ENCODE measurements at regions not wholly inside any gene's neighbourhood (a gene's known extent, or its start where the extent isn't known, plus 50 kb on each side); places are given as distances from the start of the nearest gene placed in this dataset.

DNA sequence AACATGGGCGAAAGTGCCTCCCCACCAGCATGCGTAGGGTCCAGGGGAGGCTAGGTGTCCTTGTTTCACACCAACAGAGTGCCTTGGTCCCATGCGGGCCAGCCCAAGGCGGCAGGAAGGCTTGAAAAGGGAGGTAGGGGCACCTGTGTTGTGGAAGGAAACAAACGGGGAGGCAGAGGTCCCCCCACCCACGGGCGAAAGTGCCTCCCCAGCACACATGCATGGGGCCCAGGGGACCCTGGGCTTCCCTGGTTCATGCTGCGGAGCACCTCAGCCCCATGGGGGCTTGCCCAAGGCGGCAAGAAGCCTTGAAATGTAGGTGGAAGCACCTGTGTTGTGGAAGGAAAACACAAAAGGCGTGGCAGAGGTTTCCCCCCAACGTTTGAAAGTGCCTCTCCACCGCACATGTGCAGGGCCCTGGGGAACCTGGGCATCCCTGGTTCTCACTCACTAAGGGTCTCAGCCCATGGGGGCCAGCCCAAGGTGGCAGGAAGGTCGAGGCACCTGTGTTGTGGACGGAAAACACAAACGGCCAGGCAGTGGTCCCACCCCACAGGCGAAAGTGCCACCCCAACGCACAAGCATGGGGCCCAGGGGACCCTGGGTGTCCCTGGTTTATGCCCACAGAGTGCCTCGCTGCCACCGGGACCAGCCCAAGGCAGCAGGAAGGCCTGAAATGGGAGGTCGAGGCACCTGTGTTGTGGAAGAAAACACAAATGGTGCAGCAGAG is 374.7 kb downstream of the ALG10 start:
- Histone ChIP-seq H3K4me3 (ENCODE audit: low read depth in 1 of 5, low read length in 5 of 5) (peak overlapping the region in 2 of 5 donors; percentile 10 to 11), H3K4me1 (ENCODE audit: control insufficient read depth in 5 of 5, insufficient read depth in 5 of 5, low read length in 5 of 5) (no peaks in the 10 kb centered on the region), H3K9me3 (ENCODE audit: control insufficient read depth in 5 of 5, low read length in 5 of 5) (peaks cover 0 to 98% (median 94%) of the 10 kb centered on the region in 5 donors), H3K27me3 (ENCODE audit: control insufficient read depth in 5 of 5, insufficient read depth in 4 of 5, low read length in 5 of 5) (peaks cover 0 to 8% (median 2%) of the 10 kb centered on the region in 5 donors), H3K27ac (ENCODE audit: low read depth, low read length) (no peak overlapping the region), H3K36me3 (ENCODE audit: control insufficient read depth in 5 of 5, insufficient read depth in 5 of 5, low read length in 5 of 5) (no peaks in the 10 kb centered on the region), H3K9ac (ENCODE audit: low read length in 5 of 5) (no peak overlapping the region)

DNA sequence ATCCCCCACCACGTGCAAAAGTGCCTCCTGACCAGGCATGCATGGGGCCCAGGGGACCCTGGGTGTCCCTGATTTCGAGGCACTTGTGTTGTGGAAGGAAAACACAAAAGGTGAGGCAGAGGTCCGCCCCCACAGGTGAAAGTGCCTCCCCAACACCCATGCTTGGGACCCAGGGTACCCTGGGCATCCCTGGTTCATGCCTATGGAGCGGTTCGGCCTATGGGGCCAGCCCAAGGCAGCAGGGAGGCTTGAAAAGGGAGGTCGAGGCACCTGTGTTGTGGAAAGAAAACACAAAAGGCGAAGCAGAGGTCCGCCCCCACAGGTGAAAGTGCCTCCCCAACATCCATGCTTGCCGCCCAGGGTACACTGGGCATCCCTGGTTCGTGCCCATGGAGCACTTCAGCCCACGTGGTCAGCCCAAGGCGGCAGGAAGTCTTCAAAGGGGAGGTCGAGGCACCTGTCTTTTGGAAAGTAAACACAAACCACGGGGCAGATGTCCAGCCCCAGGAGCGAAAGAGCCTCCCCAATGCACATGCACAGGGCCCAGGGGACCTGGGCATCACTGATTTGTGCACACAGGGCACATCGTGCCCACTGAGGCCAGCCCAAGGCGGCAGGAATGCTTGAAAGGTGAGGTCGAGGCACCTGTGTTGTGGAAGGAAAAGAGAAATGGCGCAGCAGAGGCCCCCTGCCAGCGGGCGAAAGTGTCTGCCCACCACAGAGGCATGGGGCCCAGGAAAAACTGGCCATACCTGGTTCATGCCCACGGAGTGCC is 375.5 kb downstream of the ALG10 start:
- peaks cover 0 to 8% (median 2%) of the 10 kb centered on the region in 5 donors for H3K27me3 ChIP-seq (ENCODE audit: control insufficient read depth in 5 of 5, insufficient read depth in 4 of 5, low read length in 5 of 5)
- H3K9ac ChIP-seq (ENCODE audit: low read length in 5 of 5): no peak overlapping the region
- no peaks in the 10 kb centered on the region for H3K36me3 ChIP-seq (ENCODE audit: control insufficient read depth in 5 of 5, insufficient read depth in 5 of 5, low read length in 5 of 5)
- H3K27ac ChIP-seq (ENCODE audit: low read depth, low read length): no peak overlapping the region
- H3K4me1 ChIP-seq (ENCODE audit: control insufficient read depth in 5 of 5, insufficient read depth in 5 of 5, low read length in 5 of 5): no peaks in the 10 kb centered on the region
- H3K4me3 ChIP-seq (ENCODE audit: low read depth in 1 of 5, low read length in 5 of 5): peak overlapping the region in 2 of 5 donors; percentile 10 to 11
- H3K9me3 ChIP-seq (ENCODE audit: control insufficient read depth in 5 of 5, low read length in 5 of 5): peaks cover 0 to 98% (median 94%) of the 10 kb centered on the region in 5 donors

DNA sequence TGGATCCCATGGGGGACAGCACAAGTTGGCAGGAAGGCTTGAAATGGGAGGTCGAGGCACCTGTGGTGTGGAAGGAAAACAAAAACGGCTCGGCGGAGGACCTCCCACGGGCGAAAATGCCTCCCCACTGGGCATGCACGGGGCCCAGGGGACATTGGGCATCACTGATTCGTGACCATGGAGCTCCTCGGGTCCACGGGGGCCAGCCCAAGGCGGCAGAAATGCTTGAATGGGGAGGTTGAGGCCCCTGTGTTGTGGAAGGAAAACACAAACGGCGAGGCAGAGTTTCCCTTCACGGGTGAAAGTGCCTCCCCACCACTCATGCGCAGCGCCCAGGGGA is 376.0 kb downstream of the ALG10 start:
- H3K9me3 ChIP-seq (ENCODE audit: control insufficient read depth in 5 of 5, low read length in 5 of 5): peaks cover 0 to 98% (median 94%) of the 10 kb centered on the region in 5 donors

DNA sequence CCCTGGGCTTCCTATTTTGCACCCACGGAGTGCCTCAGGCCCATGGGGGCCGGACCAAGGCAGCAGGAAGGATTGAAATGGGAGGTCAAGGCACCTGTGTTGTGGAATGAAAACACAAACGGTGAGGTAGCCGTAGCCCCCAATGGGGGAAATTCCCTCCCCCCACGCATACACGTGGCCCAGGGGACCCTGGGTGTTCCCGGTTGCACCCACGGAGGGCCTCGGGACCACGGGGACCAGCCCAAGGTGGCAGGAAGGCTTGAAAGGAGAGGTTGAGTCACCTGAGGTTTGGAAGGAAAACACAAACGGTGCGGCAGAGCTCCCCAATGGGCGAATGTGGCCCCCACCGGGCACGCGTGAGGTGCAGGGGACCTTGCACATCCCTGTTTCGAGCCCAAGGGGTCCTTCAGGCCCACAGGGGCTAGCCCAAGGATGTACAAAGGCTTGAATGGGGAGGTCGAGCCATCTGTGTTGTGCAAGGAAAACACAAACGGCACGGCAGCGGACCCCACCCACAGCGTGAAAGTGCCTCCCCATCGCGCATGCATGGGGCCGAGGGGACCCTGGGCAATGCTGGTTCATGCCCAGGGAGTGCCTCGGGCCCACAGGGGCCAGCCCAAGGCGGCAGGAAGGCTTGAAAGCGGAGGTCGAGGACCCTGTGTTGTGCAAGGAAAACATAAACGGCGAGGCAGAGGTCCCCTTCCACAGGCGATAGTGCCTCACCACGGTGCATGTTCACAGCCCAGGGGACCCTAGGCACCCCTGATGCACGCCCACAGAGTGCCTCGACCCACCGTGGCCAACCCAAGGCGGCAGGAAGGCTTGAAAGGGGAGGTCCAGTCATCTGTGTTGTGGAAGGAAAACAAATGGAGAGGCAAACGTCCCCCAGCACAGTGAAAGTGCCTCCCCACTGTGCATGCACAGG is 376.7 kb downstream of the ALG10 start:
- H3K4me3 ChIP-seq (ENCODE audit: low read depth in 1 of 5, low read length in 5 of 5): peak overlapping the region in 1 of 5 donors; percentile 26
- H3K36me3 ChIP-seq (ENCODE audit: control insufficient read depth in 5 of 5, insufficient read depth in 5 of 5, low read length in 5 of 5): no peaks in the 10 kb centered on the region
- H3K27ac ChIP-seq (ENCODE audit: low read depth, low read length): no peak overlapping the region
- no peaks in the 10 kb centered on the region for H3K4me1 ChIP-seq (ENCODE audit: control insufficient read depth in 5 of 5, insufficient read depth in 5 of 5, low read length in 5 of 5)
- no peak overlapping the region for H3K9ac ChIP-seq (ENCODE audit: low read length in 5 of 5)
- H3K9me3 ChIP-seq (ENCODE audit: control insufficient read depth in 5 of 5, low read length in 5 of 5): peaks cover 0 to 98% (median 94%) of the 10 kb centered on the region in 5 donors
- peaks cover 0 to 8% (median 2%) of the 10 kb centered on the region in 5 donors for H3K27me3 ChIP-seq (ENCODE audit: control insufficient read depth in 5 of 5, insufficient read depth in 4 of 5, low read length in 5 of 5)

More for the DNA sequence above, 376.0 kb downstream of the ALG10 start:
- Histone ChIP-seq H3K27ac (ENCODE audit: low read depth, low read length) (no peak overlapping the region), H3K36me3 (ENCODE audit: control insufficient read depth in 5 of 5, insufficient read depth in 5 of 5, low read length in 5 of 5) (no peaks in the 10 kb centered on the region), H3K4me3 (ENCODE audit: low read depth in 1 of 5, low read length in 5 of 5) (no peak overlapping the region), H3K9ac (ENCODE audit: low read length in 5 of 5) (no peak overlapping the region), H3K27me3 (ENCODE audit: control insufficient read depth in 5 of 5, insufficient read depth in 4 of 5, low read length in 5 of 5) (peaks cover 0 to 8% (median 2%) of the 10 kb centered on the region in 5 donors), H3K4me1 (ENCODE audit: control insufficient read depth in 5 of 5, insufficient read depth in 5 of 5, low read length in 5 of 5) (no peaks in the 10 kb centered on the region)

- Histone ChIP-seq H3K27ac (ENCODE audit: low read depth, low read length) (no peak overlapping the region), H3K9me3 (ENCODE audit: control insufficient read depth in 5 of 5, low read length in 5 of 5) (peaks cover 0 to 98% (median 95%) of the 10 kb centered on the region in 5 donors), H3K4me3 (ENCODE audit: low read depth in 1 of 5, low read length in 5 of 5) (peak overlapping the region in 2 of 5 donors; percentile 13 to 19), H3K9ac (ENCODE audit: low read length in 5 of 5) (no peak overlapping the region), H3K4me1 (ENCODE audit: control insufficient read depth in 5 of 5, insufficient read depth in 5 of 5, low read length in 5 of 5) (no peaks in the 10 kb centered on the region), H3K27me3 (ENCODE audit: control insufficient read depth in 5 of 5, insufficient read depth in 4 of 5, low read length in 5 of 5) (peaks cover 0 to 8% (median 2%) of the 10 kb centered on the region in 5 donors), H3K36me3 (ENCODE audit: control insufficient read depth in 5 of 5, insufficient read depth in 5 of 5, low read length in 5 of 5) (no peaks in the 10 kb centered on the region)
Observed at GRCh38 chr12:34399631-34400410, 377.5 kb downstream of the ALG10 start.

DNA sequence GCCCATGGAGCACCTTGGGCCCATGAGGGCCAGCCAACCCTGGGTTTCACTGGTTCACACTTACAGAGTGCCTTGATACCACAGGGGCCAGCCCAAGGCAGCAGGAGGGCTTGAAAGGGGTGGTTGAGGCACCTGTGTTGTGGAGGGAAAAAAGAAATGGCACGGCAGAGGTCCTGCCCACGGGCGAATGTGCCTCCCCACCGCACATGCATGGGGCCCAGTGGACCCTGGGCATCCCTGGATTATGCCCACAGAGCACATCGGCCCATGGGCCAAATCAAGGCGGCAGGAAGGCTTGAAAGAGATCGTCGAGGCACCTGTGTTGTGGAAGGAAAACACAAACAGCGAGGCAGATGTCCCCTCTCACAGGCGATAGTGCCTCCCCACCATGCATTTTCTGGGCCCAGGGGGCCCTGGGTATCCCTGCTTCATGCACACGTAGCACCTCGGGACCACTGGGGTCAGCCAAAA is 378.1 kb downstream of the ALG10 start:
- Histone ChIP-seq H3K36me3 (ENCODE audit: control insufficient read depth in 5 of 5, insufficient read depth in 5 of 5, low read length in 5 of 5) (no peaks in the 10 kb centered on the region), H3K27me3 (ENCODE audit: control insufficient read depth in 5 of 5, insufficient read depth in 4 of 5, low read length in 5 of 5) (peaks cover 0 to 8% (median 2%) of the 10 kb centered on the region in 5 donors), H3K27ac (ENCODE audit: low read depth, low read length) (no peak overlapping the region), H3K9me3 (ENCODE audit: control insufficient read depth in 5 of 5, low read length in 5 of 5) (peaks cover 0 to 98% (median 95%) of the 10 kb centered on the region in 5 donors), H3K9ac (ENCODE audit: low read length in 5 of 5) (no peak overlapping the region), H3K4me1 (ENCODE audit: control insufficient read depth in 5 of 5, insufficient read depth in 5 of 5, low read length in 5 of 5) (no peaks in the 10 kb centered on the region), H3K4me3 (ENCODE audit: low read depth in 1 of 5, low read length in 5 of 5) (peak overlapping the region in 1 of 5 donors; percentile 1)

DNA sequence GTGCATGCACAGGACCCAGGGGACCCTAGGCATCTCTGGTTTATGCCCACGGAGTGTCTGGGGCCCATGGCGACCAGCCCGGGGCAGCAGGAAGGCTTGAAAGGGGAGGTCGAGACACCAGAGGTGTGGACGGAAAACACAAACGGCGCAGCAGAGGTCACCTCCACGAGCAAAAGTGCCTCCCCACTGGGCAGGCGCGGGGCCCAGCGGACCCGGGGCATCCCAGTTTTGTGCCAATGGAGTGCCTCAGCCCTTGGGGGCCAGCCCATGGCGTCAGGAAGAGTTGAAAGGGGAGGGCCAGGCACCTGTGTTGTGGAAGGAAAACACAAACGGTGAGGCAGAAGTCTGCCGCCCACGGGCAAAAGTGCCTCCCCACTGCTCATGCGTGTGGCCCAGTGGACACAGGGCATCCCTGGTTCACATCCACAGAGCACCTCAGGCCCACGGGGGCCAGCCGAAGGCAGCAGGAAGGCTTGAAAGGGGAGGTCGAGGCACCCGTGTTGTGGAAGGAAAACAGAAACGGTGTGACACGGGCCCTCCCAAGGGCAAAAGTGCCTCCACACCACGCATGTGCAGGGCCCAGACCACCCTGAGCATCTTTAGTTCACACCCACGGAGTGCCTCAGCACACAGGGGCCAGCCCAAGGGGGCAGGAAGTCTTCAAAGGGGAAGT is 378.8 kb downstream of the ALG10 start:
- H3K9me3 ChIP-seq (ENCODE audit: control insufficient read depth in 5 of 5, low read length in 5 of 5): peaks cover 0 to 98% (median 95%) of the 10 kb centered on the region in 5 donors
- no peaks in the 10 kb centered on the region for H3K36me3 ChIP-seq (ENCODE audit: control insufficient read depth in 5 of 5, insufficient read depth in 5 of 5, low read length in 5 of 5)
- H3K4me1 ChIP-seq (ENCODE audit: control insufficient read depth in 5 of 5, insufficient read depth in 5 of 5, low read length in 5 of 5): no peaks in the 10 kb centered on the region

DNA sequence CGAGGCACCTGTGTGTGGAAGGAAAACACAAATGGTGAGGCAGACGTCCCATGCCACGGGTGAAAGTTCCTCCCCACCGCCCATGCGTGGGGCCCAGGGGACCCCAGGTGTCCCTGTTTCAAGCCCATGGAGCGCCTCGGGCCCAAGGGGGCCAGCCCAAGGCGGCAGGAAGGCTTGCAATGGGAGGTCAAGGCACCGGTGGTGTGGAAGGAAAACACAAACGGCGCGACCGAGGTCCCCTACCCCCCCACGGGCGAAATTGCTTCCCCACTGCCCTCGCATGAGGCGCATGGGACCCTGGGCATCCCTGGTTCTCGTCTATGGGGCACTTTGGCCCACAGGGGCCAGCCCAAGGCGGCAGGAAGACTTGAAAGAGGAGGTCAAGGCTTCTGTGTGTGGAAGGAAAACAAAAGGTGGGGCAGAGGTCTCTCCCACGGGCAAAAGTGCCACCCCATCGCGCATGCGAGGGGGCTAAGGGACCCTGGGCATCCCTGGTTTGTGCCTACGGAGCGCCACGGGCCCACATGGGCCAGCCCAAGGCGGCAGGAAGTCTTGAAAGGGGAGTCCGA is 379.4 kb downstream of the ALG10 start:
- Histone ChIP-seq H3K27ac (ENCODE audit: low read depth, low read length) (no peak overlapping the region), H3K27me3 (ENCODE audit: control insufficient read depth in 5 of 5, insufficient read depth in 4 of 5, low read length in 5 of 5) (peaks cover 0 to 5% (median 0%) of the 10 kb centered on the region in 5 donors), H3K9ac (ENCODE audit: low read length in 5 of 5) (no peak overlapping the region), H3K4me3 (ENCODE audit: low read depth in 1 of 5, low read length in 5 of 5) (peak overlapping the region in 2 of 5 donors; percentile 1 to 28), H3K36me3 (ENCODE audit: control insufficient read depth in 5 of 5, insufficient read depth in 5 of 5, low read length in 5 of 5) (no peaks in the 10 kb centered on the region), H3K9me3 (ENCODE audit: control insufficient read depth in 5 of 5, low read length in 5 of 5) (peaks cover 0 to 98% (median 95%) of the 10 kb centered on the region in 5 donors), H3K4me1 (ENCODE audit: control insufficient read depth in 5 of 5, insufficient read depth in 5 of 5, low read length in 5 of 5) (no peaks in the 10 kb centered on the region)

More for the DNA sequence above, 378.8 kb downstream of the ALG10 start:
- peak overlapping the region in 2 of 5 donors; percentile 1 to 6 for H3K4me3 ChIP-seq (ENCODE audit: low read depth in 1 of 5, low read length in 5 of 5)
- peaks cover 0 to 8% (median 2%) of the 10 kb centered on the region in 5 donors for H3K27me3 ChIP-seq (ENCODE audit: control insufficient read depth in 5 of 5, insufficient read depth in 4 of 5, low read length in 5 of 5)
- H3K27ac ChIP-seq (ENCODE audit: low read depth, low read length): no peak overlapping the region
- no peak overlapping the region for H3K9ac ChIP-seq (ENCODE audit: low read length in 5 of 5)
